HepG2 (cell line): ENCODE measurements at regions not wholly inside any gene's neighbourhood (a gene's known extent, or its start where the extent isn't known, plus 50 kb on each side); places are given as distances from the start of the nearest gene placed in this dataset.

Experiments used
- ATAC-seq: fragments of 200-7000 bp; cut with Tn5 transposase; 3 replicates; pipeline ENCODE4 v1.9.1; 2020; ENCODE audit warnings: mild to moderate bottlenecking, moderate library complexity
- BruUV-seq: library from RNA; stranded (reverse); fragments of 400-500 nt; replicated peaks from 2 replicates; lab custom pipeline; 2021; lab: Mats Ljungman, UMichigan
- CTCF ChIA-PET: fragments of 300-600 bp; formaldehyde crosslinking; extraction: SDS; loops from one replicate; lab custom pipeline; 2021; ENCODE audit warnings: low total read pairs, inconsistent platforms, low intra/inter-chr PET ratio; lab: Yijun Ruan, JAX
- POLR2A ChIA-PET: fragments of 350-600 bp; sonication (Branson Sonifier 250); formaldehyde crosslinking; loops from one replicate; lab custom pipeline; 2020; ENCODE audit warnings: antibody characterized with exemption, inconsistent platforms; lab: Yijun Ruan, JAX
- DNase-seq: peaks from one replicate; pipeline ENCODE4 v3.0.0-alpha.2; 2015; ENCODE audit warnings: low spot score
- FAIRE-seq: peaks from 3 replicates; lab custom pipeline; 2011; peaks lifted over from hg19 to GRCh38; lab: Jason Lieb, UNC
- H2AFZ ChIP-seq: one replicate; pipeline ENCODE4 v1.6.1; 2011; ENCODE audit warnings: low read length, inconsistent platforms
- H3K27ac ChIP-seq: fragments of 300-600 bp; 3 replicates; pipeline ENCODE4 v1.8.0; 2011; ENCODE audit warnings: mixed run types, mild to moderate bottlenecking, mixed read lengths, low read length, inconsistent platforms; ENCODE audit not compliant: insufficient read depth; ENCODE audit errors: extremely low read length
- H3K27me3 ChIP-seq, 2 experiments: fragments of 200-600 bp in 1 of 2; 2 replicates in 1 of 2; 3 replicates in 1 of 2; pipeline versions ENCODE4 v1.6.0 to v1.8.0; 2011; ENCODE audit warnings: low read length in 2 of 2, mild to moderate bottlenecking in 2 of 2, moderate library complexity in 2 of 2, inconsistent platforms in 1 of 2; ENCODE audit not compliant: insufficient read depth in 2 of 2, control insufficient read depth in 1 of 2
- H3K36me3 ChIP-seq, 2 experiments: fragments of 200-600 bp in 1 of 2; replicated peaks in 1 of 2; 2 replicates in 1 of 2; 3 replicates in 1 of 2; pipeline versions ENCODE4 v1.5.1 to v1.8.0; 2011; ENCODE audit warnings: low read length in 2 of 2, inconsistent platforms in 1 of 2; ENCODE audit not compliant: insufficient read depth in 2 of 2, control insufficient read depth in 1 of 2
- H3K4me1 ChIP-seq: 2 replicates; pipeline ENCODE4 v1.5.1; 2012; ENCODE audit warnings: low read length, inconsistent platforms; ENCODE audit not compliant: insufficient read depth
- H3K4me2 ChIP-seq: 2 replicates; pipeline ENCODE4 v1.6.0; 2011; ENCODE audit warnings: low read depth, low read length, inconsistent platforms
- H3K4me3 ChIP-seq, 3 experiments: fragments of 200-600 bp in 1 of 3; sonication (generic), shearing (Covaris generic) in 1 of 3; replicated peaks in 1 of 3; 2 replicates each; pipeline ENCODE4 v1.5.1; 2011 to 2016; ENCODE audit warnings: low read length in 3 of 3, inconsistent platforms in 2 of 3, low read depth in 2 of 3, mild to moderate bottlenecking in 2 of 3, control low read depth in 1 of 3, mixed read lengths in 1 of 3; ENCODE audit not compliant: insufficient read depth in 1 of 3
- H3K79me2 ChIP-seq: one replicate; pipeline ENCODE4 v1.6.1; 2011; ENCODE audit warnings: low read length, inconsistent platforms; ENCODE audit not compliant: insufficient read depth
- H3K9ac ChIP-seq: 2 replicates; pipeline ENCODE4 v1.6.0; 2011; ENCODE audit warnings: mild to moderate bottlenecking, low read depth, low read length, inconsistent platforms; ENCODE audit not compliant: insufficient read depth
- H3K9me3 ChIP-seq: 2 replicates; pipeline ENCODE4 v1.5.1; 2012; ENCODE audit warnings: mild to moderate bottlenecking, low read length
- H4K20me1 ChIP-seq: 2 replicates; pipeline ENCODE4 v1.6.0; 2011; ENCODE audit warnings: inconsistent platforms, mild to moderate bottlenecking, low read length, moderate library complexity; ENCODE audit not compliant: insufficient read depth
- HNRNPL ChIP-seq: fragments of 200-400 bp; formaldehyde crosslinking; IDR thresholded peaks from 2 replicates; pipeline ENCODE4 v1.6.1; 2017; ENCODE audit warnings: mild to moderate bottlenecking, low read depth, low read length
- KLF6 ChIP-seq: IDR thresholded peaks from 2 replicates; pipeline ENCODE4 v1.8.0; 2016; ENCODE audit warnings: missing biosample characterization, missing genetic modification reagents
- MAZ ChIP-seq, 2 experiments: sonication (generic) in 1 of 2; formaldehyde crosslinking in 1 of 2; IDR thresholded peaks; 2 replicates each; pipeline versions ENCODE4 v1.5.0 to v1.6.1; 2012 to 2020; ENCODE audit warnings: low read depth in 2 of 2, mild to moderate bottlenecking in 2 of 2, borderline replicate concordance in 1 of 2, improper control_type of control experiment in 1 of 2, low read length in 1 of 2, missing genetic modification reagents in 1 of 2, moderate library complexity in 1 of 2
- PITX1 ChIP-seq: sonication (generic); formaldehyde crosslinking; IDR thresholded peaks from 2 replicates; pipeline ENCODE4 v1.5.1; 2020; ENCODE audit warnings: mild to moderate bottlenecking, missing genetic modification reagents
- in situ Hi-C: cut with HindIII; loops from 2 replicates; pipeline ENCODE4 v1.10.0; 2017; ENCODE audit warnings: low pct_unique_long_range_greater_than_20kb; ENCODE audit not compliant: extremely low pct_ligation_motif_present
- intact Hi-C: fragments of 100-400 bp; cut with micrococcal nuclease; formaldehyde crosslinking; loops from one replicate; pipeline ENCODE4 v1.10.0; 2022; ENCODE audit not compliant: unreplicated experiment
- TF ChIP-seq, protein P1 (sequence below): sonication (generic); formaldehyde crosslinking; IDR thresholded peaks from 2 replicates; pipeline ENCODE4 v1.4.0; 2020; ENCODE audit warnings: mild to moderate bottlenecking, low read depth, missing genetic modification reagents
- TF ChIP-seq, protein P2 (sequence below): sonication (generic); formaldehyde crosslinking; IDR thresholded peaks from 2 replicates; pipeline ENCODE4 v1.4.0; 2020; ENCODE audit warnings: missing genetic modification reagents, borderline replicate concordance
- TF ChIP-seq, protein P3 (sequence below): sonication (generic); formaldehyde crosslinking; conservative IDR thresholded peaks from 2 replicates; pipeline ENCODE4 v1.8.0; 2022; ENCODE audit warnings: missing genetic modification reagents
- TF ChIP-seq, protein P4 (sequence below): sonication (generic); formaldehyde crosslinking; IDR thresholded peaks from 2 replicates; pipeline ENCODE4 v1.8.1; 2023; ENCODE audit warnings: mild to moderate bottlenecking, missing genetic modification reagents, borderline replicate concordance
- TF ChIP-seq, protein P5 (sequence below): sonication (generic); formaldehyde crosslinking; IDR thresholded peaks from 2 replicates; pipeline ENCODE4 v1.4.0; 2020; ENCODE audit warnings: missing genetic modification reagents, mild to moderate bottlenecking, borderline replicate concordance
- TF ChIP-seq, protein P6 (sequence below): sonication (generic); formaldehyde crosslinking; IDR thresholded peaks from 2 replicates; pipeline ENCODE4 v1.4.0; 2020; ENCODE audit warnings: mild to moderate bottlenecking, low read depth, missing genetic modification reagents

DNA sequence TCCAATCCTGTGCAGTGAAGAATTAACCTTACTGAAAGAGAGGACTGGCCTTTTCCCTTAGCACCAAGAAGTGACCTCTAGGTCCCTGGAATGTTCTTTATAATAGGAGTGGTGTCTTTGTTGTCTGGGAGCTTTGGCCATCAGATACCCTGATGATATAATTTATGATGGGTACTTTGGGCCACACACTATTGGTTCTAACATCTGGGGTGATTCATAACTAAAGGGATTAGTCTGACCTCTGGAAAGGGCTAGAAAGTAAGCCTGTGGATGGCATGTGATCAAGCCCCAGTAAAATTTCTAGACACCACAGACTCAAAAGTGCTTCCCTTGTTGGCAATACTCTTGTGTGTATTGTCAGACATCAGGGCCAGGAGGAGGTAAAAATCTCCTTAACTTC lies 891.2 kb downstream of the KCNA4 start:
- Histone ChIP-seq H3K79me2 (no peaks in the 10 kb centered on the region), H3K27ac (no peak overlapping the region), H3K9ac (no peak overlapping the region), H3K4me3 (no peak overlapping the region), H3K4me1 (no peaks in the 10 kb centered on the region), H3K4me2 (no peak overlapping the region), H3K9me3 (no peaks in the 10 kb centered on the region), H3K36me3 (no peaks in the 10 kb centered on the region), H4K20me1 (no peaks in the 10 kb centered on the region), H3K27me3 (no peaks in the 10 kb centered on the region), H2AFZ (no peak overlapping the region)
- ChIA-PET POLR2A (no interaction called here), CTCF (no interaction called here)
- no peak for ATAC-seq
- no TSS peak for BruUV-seq
- no peak for FAIRE-seq
- no peak for DNase-seq
- intact Hi-C loops, result no loop called here
- in situ Hi-C loops, result no loop called here
- TF ChIP-seq, protein P1, sequence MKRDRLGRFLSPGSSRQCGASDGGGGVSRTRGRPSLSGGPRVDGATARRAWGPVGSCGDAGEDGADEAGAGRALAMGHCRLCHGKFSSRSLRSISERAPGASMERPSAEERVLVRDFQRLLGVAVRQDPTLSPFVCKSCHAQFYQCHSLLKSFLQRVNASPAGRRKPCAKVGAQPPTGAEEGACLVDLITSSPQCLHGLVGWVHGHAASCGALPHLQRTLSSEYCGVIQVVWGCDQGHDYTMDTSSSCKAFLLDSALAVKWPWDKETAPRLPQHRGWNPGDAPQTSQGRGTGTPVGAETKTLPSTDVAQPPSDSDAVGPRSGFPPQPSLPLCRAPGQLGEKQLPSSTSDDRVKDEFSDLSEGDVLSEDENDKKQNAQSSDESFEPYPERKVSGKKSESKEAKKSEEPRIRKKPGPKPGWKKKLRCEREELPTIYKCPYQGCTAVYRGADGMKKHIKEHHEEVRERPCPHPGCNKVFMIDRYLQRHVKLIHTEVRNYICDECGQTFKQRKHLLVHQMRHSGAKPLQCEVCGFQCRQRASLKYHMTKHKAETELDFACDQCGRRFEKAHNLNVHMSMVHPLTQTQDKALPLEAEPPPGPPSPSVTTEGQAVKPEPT (CRISPR knock-in tag), result no peak
- TF ChIP-seq, protein P2, sequence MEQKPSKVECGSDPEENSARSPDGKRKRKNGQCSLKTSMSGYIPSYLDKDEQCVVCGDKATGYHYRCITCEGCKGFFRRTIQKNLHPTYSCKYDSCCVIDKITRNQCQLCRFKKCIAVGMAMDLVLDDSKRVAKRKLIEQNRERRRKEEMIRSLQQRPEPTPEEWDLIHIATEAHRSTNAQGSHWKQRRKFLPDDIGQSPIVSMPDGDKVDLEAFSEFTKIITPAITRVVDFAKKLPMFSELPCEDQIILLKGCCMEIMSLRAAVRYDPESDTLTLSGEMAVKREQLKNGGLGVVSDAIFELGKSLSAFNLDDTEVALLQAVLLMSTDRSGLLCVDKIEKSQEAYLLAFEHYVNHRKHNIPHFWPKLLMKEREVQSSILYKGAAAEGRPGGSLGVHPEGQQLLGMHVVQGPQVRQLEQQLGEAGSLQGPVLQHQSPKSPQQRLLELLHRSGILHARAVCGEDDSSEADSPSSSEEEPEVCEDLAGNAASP (CRISPR knock-in tag), result no peak
- TF ChIP-seq PITX1 (CRISPR knock-in tag) (no peak), KLF6 (CRISPR knock-in tag) (no peak), HNRNPL (no peak), MAZ (IDR thresholded peaks at IDR 0.05; ENCODE audit: borderline replicate concordance, low read depth, low read length) (no peak), MAZ (CRISPR knock-in tag; IDR thresholded peaks at IDR 0.05; ENCODE audit: low read depth) (no peak)
- TF ChIP-seq, protein P3, sequence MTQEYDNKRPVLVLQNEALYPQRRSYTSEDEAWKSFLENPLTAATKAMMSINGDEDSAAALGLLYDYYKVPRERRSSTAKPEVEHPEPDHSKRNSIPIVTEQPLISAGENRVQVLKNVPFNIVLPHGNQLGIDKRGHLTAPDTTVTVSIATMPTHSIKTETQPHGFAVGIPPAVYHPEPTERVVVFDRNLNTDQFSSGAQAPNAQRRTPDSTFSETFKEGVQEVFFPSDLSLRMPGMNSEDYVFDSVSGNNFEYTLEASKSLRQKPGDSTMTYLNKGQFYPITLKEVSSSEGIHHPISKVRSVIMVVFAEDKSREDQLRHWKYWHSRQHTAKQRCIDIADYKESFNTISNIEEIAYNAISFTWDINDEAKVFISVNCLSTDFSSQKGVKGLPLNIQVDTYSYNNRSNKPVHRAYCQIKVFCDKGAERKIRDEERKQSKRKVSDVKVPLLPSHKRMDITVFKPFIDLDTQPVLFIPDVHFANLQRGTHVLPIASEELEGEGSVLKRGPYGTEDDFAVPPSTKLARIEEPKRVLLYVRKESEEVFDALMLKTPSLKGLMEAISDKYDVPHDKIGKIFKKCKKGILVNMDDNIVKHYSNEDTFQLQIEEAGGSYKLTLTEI, result no peak
- TF ChIP-seq, protein P4, sequence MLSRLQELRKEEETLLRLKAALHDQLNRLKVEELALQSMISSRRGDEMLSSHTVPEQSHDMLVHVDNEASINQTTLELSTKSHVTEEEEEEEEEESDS, result no peak
- TF ChIP-seq, protein P5, sequence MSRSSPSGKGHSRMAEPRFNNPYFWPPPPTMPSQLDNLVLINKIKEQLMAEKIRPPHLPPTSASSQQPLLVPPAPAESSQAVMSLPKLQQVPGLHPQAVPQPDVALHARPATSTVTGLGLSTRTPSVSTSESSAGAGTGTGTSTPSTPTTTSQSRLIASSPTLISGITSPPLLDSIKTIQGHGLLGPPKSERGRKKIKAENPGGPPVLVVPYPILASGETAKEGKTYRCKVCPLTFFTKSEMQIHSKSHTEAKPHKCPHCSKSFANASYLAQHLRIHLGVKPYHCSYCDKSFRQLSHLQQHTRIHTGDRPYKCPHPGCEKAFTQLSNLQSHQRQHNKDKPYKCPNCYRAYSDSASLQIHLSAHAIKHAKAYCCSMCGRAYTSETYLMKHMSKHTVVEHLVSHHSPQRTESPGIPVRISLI (CRISPR knock-in tag), result no peak
- TF ChIP-seq, protein P6, sequence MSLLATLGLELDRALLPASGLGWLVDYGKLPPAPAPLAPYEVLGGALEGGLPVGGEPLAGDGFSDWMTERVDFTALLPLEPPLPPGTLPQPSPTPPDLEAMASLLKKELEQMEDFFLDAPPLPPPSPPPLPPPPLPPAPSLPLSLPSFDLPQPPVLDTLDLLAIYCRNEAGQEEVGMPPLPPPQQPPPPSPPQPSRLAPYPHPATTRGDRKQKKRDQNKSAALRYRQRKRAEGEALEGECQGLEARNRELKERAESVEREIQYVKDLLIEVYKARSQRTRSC, result no peak
